K562 (cell line): ENCODE measurements at regions not wholly inside any gene's neighbourhood (a gene's known extent, or its start where the extent isn't known, plus 50 kb on each side); places are given as distances from the start of the nearest gene placed in this dataset.

Source experiments
- ATAC-seq: fragments of 200-7000 bp; cut with Tn5 transposase; 3 replicates; pipeline ENCODE4 v1.9.1; 2020; ENCODE audit warnings: moderate library complexity
- BruUV-seq: library from RNA; stranded (reverse); fragments of 400-500 nt; replicated peaks from 2 replicates; lab custom pipeline; 2021; lab: Mats Ljungman, UMichigan
- CTCF ChIA-PET: fragments of 300-600 bp; formaldehyde crosslinking; extraction: SDS; loops from one replicate; lab custom pipeline; 2021; ENCODE audit warnings: low intra/inter-chr PET ratio; lab: Yijun Ruan, JAX
- POLR2A ChIA-PET: fragments of 300-600, 350-650 bp; sonication (Branson Sonifier 250); formaldehyde crosslinking; extraction: SDS; loops from one replicate; lab custom pipeline; 2021; ENCODE audit warnings: antibody characterized with exemption, inconsistent platforms; lab: Yijun Ruan, JAX
- DNase-seq, 4 experiments: peaks; one replicate each; pipeline versions ENCODE4 v3.0.0 to v3.0.0-alpha.2; 2011 to 2018; ENCODE audit warnings: low spot score in 3 of 4, mixed read lengths in 3 of 4; ENCODE audit errors: extremely low read depth in 1 of 4
- FAIRE-seq: peaks from 2 replicates; lab custom pipeline; 2011; peaks lifted over from hg19 to GRCh38; lab: Jason Lieb, UNC
- H2AFZ ChIP-seq: 2 replicates; pipeline ENCODE4 v1.6.0; 2011; ENCODE audit warnings: low read depth, low read length, control low read depth, inconsistent platforms
- H3K27ac ChIP-seq: fragments of 200-600 bp; 3 replicates; pipeline ENCODE4 v1.8.0; 2011; ENCODE audit warnings: low read depth, mild to moderate bottlenecking, control low read depth, inconsistent platforms, low read length, moderate library complexity, mixed read lengths; ENCODE audit errors: extremely low read depth
- H3K27me3 ChIP-seq, 2 experiments: fragments of 300-600 bp in 1 of 2; 2 replicates in 1 of 2; 3 replicates in 1 of 2; pipeline versions ENCODE4 v1.6.0 to v1.8.0; 2011; ENCODE audit warnings: inconsistent platforms in 2 of 2, low read length in 2 of 2, mild to moderate bottlenecking in 1 of 2, mixed read lengths in 1 of 2, moderate library complexity in 1 of 2; ENCODE audit not compliant: control insufficient read depth in 2 of 2, insufficient read depth in 2 of 2
- H3K36me3 ChIP-seq: fragments of 300-600 bp; 3 replicates; pipeline ENCODE4 v1.8.0; 2011; ENCODE audit warnings: mild to moderate bottlenecking, low read length, inconsistent platforms; ENCODE audit not compliant: control insufficient read depth, insufficient read depth
- H3K4me1 ChIP-seq, 2 experiments: fragments of 200-600 bp in 1 of 2; replicated peaks in 1 of 2; 2 replicates in 1 of 2; 3 replicates in 1 of 2; pipeline versions ENCODE4 v1.5.1 to v1.8.0; 2011; ENCODE audit warnings: inconsistent platforms in 2 of 2, low read length in 2 of 2, mild to moderate bottlenecking in 1 of 2, mixed read lengths in 1 of 2, moderate library complexity in 1 of 2; ENCODE audit not compliant: control insufficient read depth in 2 of 2, insufficient read depth in 2 of 2
- H3K4me2 ChIP-seq: 2 replicates; pipeline ENCODE4 v1.6.1; 2011; ENCODE audit warnings: low read length, control low read depth, inconsistent platforms, mixed read lengths; ENCODE audit not compliant: insufficient read depth
- H3K4me3 ChIP-seq: fragments of 200-600 bp; sonication (generic), shearing (Covaris generic); 2 replicates; pipeline ENCODE4 v1.5.1; 2016; ENCODE audit warnings: control low read depth, inconsistent platforms
- H3K79me2 ChIP-seq: fragments of 200-600 bp; 3 replicates; pipeline ENCODE4 v1.8.0; 2011; ENCODE audit warnings: low read length, inconsistent platforms; ENCODE audit not compliant: control insufficient read depth, insufficient read depth
- H3K9ac ChIP-seq, 2 experiments: 2 replicates each; pipeline versions ENCODE4 v1.6.0 to v1.6.1; 2011; ENCODE audit warnings: low read depth in 2 of 2, low read length in 2 of 2, control low read depth in 1 of 2, inconsistent platforms in 1 of 2, mild to moderate bottlenecking in 1 of 2, mixed read lengths in 1 of 2; ENCODE audit not compliant: insufficient read depth in 1 of 2
- H3K9me1 ChIP-seq: one replicate; pipeline ENCODE4 v1.6.0; 2011; ENCODE audit warnings: inconsistent platforms, mild to moderate bottlenecking, low read length, moderate library complexity; ENCODE audit not compliant: control insufficient read depth, insufficient read depth
- H3K9me3 ChIP-seq: replicated peaks from 2 replicates; pipeline ENCODE4 v1.5.1; 2011; ENCODE audit warnings: low read depth, low read length, inconsistent platforms; ENCODE audit not compliant: control insufficient read depth, insufficient read depth
- H4K20me1 ChIP-seq: replicated peaks from 2 replicates; pipeline ENCODE4 v1.6.1; 2011; ENCODE audit warnings: low read length, inconsistent platforms, mixed read lengths; ENCODE audit not compliant: control insufficient read depth, insufficient read depth
- BCL6 ChIP-seq: fragments of 250-450 bp; sonication (Bioruptor Pico); IDR thresholded peaks from 2 replicates; pipeline ENCODE4 v1.4.0; 2020
- CEBPZ ChIP-seq: fragments of 150-350 bp; IDR thresholded peaks from 2 replicates; pipeline ENCODE4 v1.6.1; 2014; ENCODE audit warnings: low read depth, mild to moderate bottlenecking, low read length, borderline replicate concordance
- EGR1 ChIP-seq: fragments of 450-650 bp; conservative IDR thresholded peaks from 2 replicates; pipeline ENCODE4 v1.6.1; 2017; ENCODE audit warnings: mild to moderate bottlenecking
- HIVEP1 ChIP-seq: fragments of 250-450 bp; sonication (Bioruptor Pico); IDR thresholded peaks from 2 replicates; pipeline ENCODE4 v1.4.0; 2020; ENCODE audit warnings: mild to moderate bottlenecking
- MYBL2 ChIP-seq, 2 experiments: fragments of 450-650 bp in 1 of 2; sonication (generic) in 1 of 2; formaldehyde crosslinking in 1 of 2; IDR thresholded peaks; 2 replicates each; pipeline versions ENCODE4 v1.6.1 to v1.8.1; 2017 to 2022; ENCODE audit warnings: borderline replicate concordance in 1 of 2, inconsistent platforms in 1 of 2, low read depth in 1 of 2, mild to moderate bottlenecking in 1 of 2, missing genetic modification reagents in 1 of 2, moderate library complexity in 1 of 2
- PHB ChIP-seq: fragments of 250-450 bp; sonication (Bioruptor Pico); IDR thresholded peaks from 2 replicates; pipeline ENCODE4 v1.5.0; 2021
- RBM17 ChIP-seq: fragments of 200-400 bp; formaldehyde crosslinking; IDR thresholded peaks from 2 replicates; pipeline ENCODE4 v1.6.1; 2017; ENCODE audit warnings: low read depth, mild to moderate bottlenecking, low read length, borderline replicate concordance
- SIX5 ChIP-seq, 2 experiments: IDR thresholded peaks; 2 replicates each; pipeline ENCODE4 v1.6.1; 2011; ENCODE audit warnings: low read length in 2 of 2, borderline replicate concordance in 1 of 2, low read depth in 1 of 2, mild to moderate bottlenecking in 1 of 2, moderate library complexity in 1 of 2; ENCODE audit not compliant: insufficient read depth in 1 of 2
- TARDBP ChIP-seq: fragments of 450-650 bp; IDR thresholded peaks from 2 replicates; pipeline ENCODE4 v1.6.1; 2016
- USF2 ChIP-seq: sonication (generic); formaldehyde crosslinking; IDR thresholded peaks from 2 replicates; pipeline ENCODE4 v1.5.0; 2020; ENCODE audit warnings: missing genetic modification reagents
- XRCC5 ChIP-seq: fragments of 200-400 bp; formaldehyde crosslinking; IDR thresholded peaks from 2 replicates; pipeline ENCODE4 v1.6.1; 2017; ENCODE audit warnings: low read depth, mild to moderate bottlenecking, low read length
- ZC3H4 ChIP-seq: sonication (generic); formaldehyde crosslinking; IDR thresholded peaks from 2 replicates; pipeline ENCODE4 v1.9.0; 2021; ENCODE audit warnings: missing genetic modification reagents, borderline replicate concordance
- ZNF140 ChIP-seq: fragments of 250-450 bp; sonication (Bioruptor Pico); IDR thresholded peaks from 2 replicates; pipeline ENCODE4 v1.8.0; 2021; ENCODE audit warnings: moderate library complexity, mild to moderate bottlenecking, inconsistent platforms
- ZNF695 ChIP-seq: fragments of 450-650 bp; formaldehyde crosslinking; IDR thresholded peaks from 2 replicates; pipeline ENCODE4 v1.4.0; 2020; ENCODE audit warnings: mild to moderate bottlenecking, moderate library complexity
- WGBS: fragments of 100-300 bp; shearing (Covaris generic); methylation state at CpG from one replicate; pipeline ENCODE4 v1.1.6; 2016; ENCODE audit warnings: low coverage, mixed read lengths; ENCODE audit not compliant: insufficient coverage; ENCODE audit errors: missing lambda C conversion rate; 5-methylcytosine and 5-hydroxymethylcytosine counted together
- in situ Hi-C: fragments of 300-500 bp; cut with MboI; formaldehyde crosslinking; loops from 4 replicates; pipeline ENCODE4 v1.15.0; 2018; ENCODE audit warnings: inconsistent platforms, mixed read lengths
- intact Hi-C: fragments of 100-400 bp; cut with micrococcal nuclease; formaldehyde crosslinking; loops from 2 replicates; pipeline ENCODE4 v1.14.2; 2022

GRCh38 chr2:226208726-226209125, 590.9 kb downstream of the IRS1 start:
- Histone ChIP-seq H2AFZ (no peak overlapping the region), H3K36me3 (no peaks in the 10 kb centered on the region), H3K27ac (no peak overlapping the region), H3K9ac (no peak overlapping the region), H3K4me1 (no peaks in the 10 kb centered on the region)
- BruUV-seq = no TSS peak
- TF ChIP-seq SIX5 (IDR thresholded peaks at IDR 0.05; ENCODE audit: borderline replicate concordance in 1 of 2, insufficient read depth in 1 of 2, low read depth in 1 of 2, low read length in 2 of 2) (no peak), USF2 (CRISPR knock-in tag) (no peak)
- TF ChIP-seq, all 486 proteins: peak for 0
- H3K4me3 ChIP-seq = no peak overlapping the region
- no peaks in the 10 kb centered on the region for H4K20me1 ChIP-seq
- in situ Hi-C loops = no loop called here
- DNase-seq = no peak
- CTCF ChIA-PET = no interaction called here
- ATAC-seq = no peak
- POLR2A ChIA-PET = no interaction called here
- no peaks in the 10 kb centered on the region for H3K79me2 ChIP-seq
- H3K4me2 ChIP-seq = no peak overlapping the region
- no peaks in the 10 kb centered on the region for H3K9me1 ChIP-seq
- H3K27me3 ChIP-seq = no peaks in the 10 kb centered on the region
- 6% methylated on average over 2 of the region's 2 CpGs for WGBS
- intact Hi-C loops = no loop called here
- FAIRE-seq = no peak
- no peaks in the 10 kb centered on the region for H3K9me3 ChIP-seq

GRCh38 chr2:226207671-226208070, 591.9 kb downstream of the IRS1 start:
- Histone ChIP-seq H2AFZ (no peak overlapping the region), H3K4me1 (no peaks in the 10 kb centered on the region), H3K9me1 (no peaks in the 10 kb centered on the region), H3K9me3 (no peaks in the 10 kb centered on the region), H4K20me1 (no peaks in the 10 kb centered on the region), H3K4me3 (no peak overlapping the region), H3K36me3 (no peaks in the 10 kb centered on the region), H3K4me2 (no peak overlapping the region), H3K9ac (no peak overlapping the region), H3K27me3 (no peaks in the 10 kb centered on the region), H3K27ac (no peak overlapping the region), H3K79me2 (no peaks in the 10 kb centered on the region)
- ATAC-seq (no peak), FAIRE-seq (no peak), DNase-seq (no peak)
- CTCF ChIA-PET = no interaction called here
- WGBS = 0% methylated on average over 5 of the region's 5 CpGs
- intact Hi-C loops (no loop called here), in situ Hi-C loops (no loop called here)
- POLR2A ChIA-PET = no interaction called here
- BruUV-seq = no TSS peak
- no peak for TF ChIP-seq RBM17
- no peak for TF ChIP-seq HIVEP1 (CRISPR knock-in tag)
- TF ChIP-seq TARDBP = no peak
- no peak for TF ChIP-seq EGR1
- TF ChIP-seq XRCC5 = no peak
- no peak for TF ChIP-seq BCL6
- TF ChIP-seq ZC3H4 (CRISPR knock-in tag) = no peak
- no peak for TF ChIP-seq CEBPZ
- TF ChIP-seq ZNF140 (CRISPR knock-in tag) = no peak
- no peak for TF ChIP-seq MYBL2 (IDR thresholded peaks at IDR 0.05; ENCODE audit: low read depth)
- no peak for TF ChIP-seq MYBL2 (CRISPR knock-in tag; IDR thresholded peaks at IDR 0.05; ENCODE audit: borderline replicate concordance)
- TF ChIP-seq ZNF695 = no peak
- TF ChIP-seq PHB (CRISPR knock-in tag) = no peak
